ENCODE measurements at regions not wholly inside any gene's neighbourhood (a gene's known extent, or its start where the extent isn't known, plus 50 kb on each side); places are given as distances from the start of the nearest gene placed in this dataset.
"Not testable (repeated sequence)": the region's sequence is repeated elsewhere in the genome, so short reads cannot be mapped to it uniquely, and the experiment has no call there.

DNA sequence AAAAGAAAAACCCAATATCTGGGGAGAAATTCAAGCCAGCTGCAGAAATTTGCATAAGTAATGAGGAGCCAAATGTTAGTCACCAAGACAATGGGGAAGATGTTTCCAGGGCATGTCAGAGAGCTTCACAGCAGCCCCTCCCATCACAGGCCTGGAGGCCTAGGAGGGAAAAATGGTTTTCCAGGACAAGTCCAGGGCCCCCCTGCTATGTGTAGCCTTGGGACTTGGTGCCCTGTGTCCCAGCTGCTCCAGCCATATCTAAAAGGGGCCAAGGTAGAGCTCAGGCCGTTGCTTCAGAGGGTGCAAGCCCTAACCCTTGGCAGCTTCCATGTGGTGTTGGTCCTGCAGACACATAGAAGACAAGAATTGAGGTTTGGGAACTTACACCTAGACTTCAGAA is 76.9 kb downstream of the CCDC59 start:
- not testable (repeated sequence) for TF ChIP-seq ZNF274 (IDR thresholded peaks at IDR 0.05; ENCODE audit: low read depth, low read length); SUZ12 (IDR thresholded peaks at IDR 0.05; ENCODE audit: extremely low read depth, insufficient read depth, insufficient read length); YY1 (IDR thresholded peaks at IDR 0.05; ENCODE audit: insufficient read depth, insufficient read length)
